H1 (cell line): ENCODE measurements at regions not wholly inside any gene's neighbourhood (a gene's known extent, or its start where the extent isn't known, plus 50 kb on each side); places are given as distances from the start of the nearest gene placed in this dataset.

Source experiments
- CTCF ChIA-PET: fragments of 300-600 bp; sonication (Branson Sonifier 250); formaldehyde crosslinking; loops from one replicate; lab custom pipeline; 2021; ENCODE audit not compliant: partially characterized antibody; lab: Charles Lee
- POLR2A ChIA-PET: fragments of 300-600 bp; sonication (Branson Sonifier 250); formaldehyde crosslinking; loops from one replicate; lab custom pipeline; 2021; ENCODE audit warnings: inconsistent platforms; ENCODE audit not compliant: partially characterized antibody; lab: Charles Lee
- DNase-seq, 2 experiments: peaks; one replicate each; pipeline versions ENCODE4 v3.0.0 to v3.0.0-alpha.2; 2010 to 2022; ENCODE audit warnings: low spot score in 2 of 2, low read depth in 1 of 2, mixed read lengths in 1 of 2
- FAIRE-seq: peaks from 2 replicates; lab custom pipeline; 2011; peaks lifted over from hg19 to GRCh38; lab: Jason Lieb, UNC
- H2AFZ ChIP-seq: 2 replicates; pipeline ENCODE4 v1.8.1; 2012; ENCODE audit warnings: low read length, inconsistent platforms
- H2AK5ac ChIP-seq: 2 replicates; pipeline ENCODE4 v1.6.1; 2013; ENCODE audit warnings: low read depth, low read length
- H2BK120ac ChIP-seq: replicated peaks from 2 replicates; pipeline ENCODE3; 2013; ENCODE audit warnings: low read depth, low read length, inconsistent platforms
- H2BK12ac ChIP-seq: 2 replicates; pipeline ENCODE4 v1.6.1; 2013; ENCODE audit warnings: low read depth, low read length
- H2BK15ac ChIP-seq: 2 replicates; pipeline ENCODE4 v1.6.1; 2013; ENCODE audit warnings: low read length
- H2BK20ac ChIP-seq: 2 replicates; pipeline ENCODE4 v1.6.1; 2013; ENCODE audit warnings: low read length
- H2BK5ac ChIP-seq: 2 replicates; pipeline ENCODE4 v1.6.1; 2013; ENCODE audit warnings: low read depth, low read length
- H3K14ac ChIP-seq: 2 replicates; pipeline ENCODE4 v1.6.1; 2013; ENCODE audit warnings: inconsistent platforms; ENCODE audit not compliant: insufficient read length
- H3K18ac ChIP-seq: 2 replicates; pipeline ENCODE4 v1.6.1; 2013; ENCODE audit warnings: low read length; ENCODE audit errors: extremely low read depth
- H3K23ac ChIP-seq: 2 replicates; pipeline ENCODE4 v1.6.1; 2013; ENCODE audit warnings: inconsistent platforms; ENCODE audit not compliant: insufficient read length
- H3K23me2 ChIP-seq: 2 replicates; pipeline ENCODE4 v1.6.1; 2013; ENCODE audit warnings: low read depth, low read length
- H3K27ac ChIP-seq: 2 replicates; pipeline ENCODE4 v1.6.1; 2011; ENCODE audit warnings: low read depth, low read length, inconsistent platforms
- H3K27me3 ChIP-seq, 4 experiments: replicated peaks in 1 of 4; 1 replicate in 1 of 4; 2 replicates in 3 of 4; pipeline versions ENCODE4 v1.6.1 to v1.8.1; 2011 to 2013; ENCODE audit warnings: low read length in 3 of 4, mild to moderate bottlenecking in 3 of 4, inconsistent platforms in 2 of 4, mixed read lengths in 2 of 4, moderate library complexity in 1 of 4; ENCODE audit not compliant: control insufficient read depth in 3 of 4, insufficient read depth in 3 of 4; ENCODE audit errors: extremely low read depth in 1 of 4
- H3K36me3 ChIP-seq, 4 experiments: 2 replicates each; pipeline versions ENCODE4 v1.6.1 to v1.8.1; 2011 to 2013; ENCODE audit warnings: mild to moderate bottlenecking in 4 of 4, low read length in 3 of 4, moderate library complexity in 2 of 4, control low read depth in 1 of 4, inconsistent platforms in 1 of 4; ENCODE audit not compliant: insufficient read depth in 4 of 4, control insufficient read depth in 2 of 4
- H3K4ac ChIP-seq: replicated peaks from 2 replicates; pipeline ENCODE3; 2013; ENCODE audit warnings: low read length, low read depth, mixed read lengths, inconsistent platforms; ENCODE audit not compliant: insufficient read length
- H3K4me1 ChIP-seq, 4 experiments: replicated peaks in 1 of 4; 1 replicate in 1 of 4; 2 replicates in 3 of 4; pipeline versions ENCODE4 v1.6.1 to v1.8.1; 2011 to 2013; ENCODE audit warnings: low read length in 3 of 4, inconsistent platforms in 2 of 4, mixed read lengths in 1 of 4; ENCODE audit not compliant: insufficient read depth in 4 of 4, control insufficient read depth in 3 of 4
- H3K4me2 ChIP-seq, 2 experiments: 2 replicates each; pipeline versions ENCODE4 v1.6.1 to v1.8.1; 2011 to 2013; ENCODE audit warnings: low read depth in 2 of 2, low read length in 2 of 2, control low read depth in 1 of 2, inconsistent platforms in 1 of 2, mild to moderate bottlenecking in 1 of 2; ENCODE audit not compliant: insufficient read depth in 1 of 2
- H3K4me3 ChIP-seq, 4 experiments: fragments of 200-600, 300-600 bp in 1 of 4; sonication (generic), shearing (Covaris generic), sonication (Bioruptor Twin) in 1 of 4; 2 replicates each; pipeline versions ENCODE4 v1.5.1 to v1.8.1; 2011 to 2016; ENCODE audit warnings: low read length in 4 of 4, low read depth in 3 of 4, control low read depth in 2 of 4, inconsistent platforms in 2 of 4, mild to moderate bottlenecking in 2 of 4, mixed read lengths in 1 of 4, moderate library complexity in 1 of 4; ENCODE audit not compliant: insufficient read depth in 2 of 4; ENCODE audit errors: extremely low read depth in 1 of 4
- H3K56ac ChIP-seq: replicated peaks from 2 replicates; pipeline ENCODE3; 2013; ENCODE audit warnings: low read depth, mild to moderate bottlenecking, mixed read lengths, low read length, inconsistent platforms; ENCODE audit not compliant: insufficient read length
- H3K79me1 ChIP-seq: 2 replicates; pipeline ENCODE4 v1.6.1; 2013; ENCODE audit warnings: low read depth, low read length, control low read depth
- H3K79me2 ChIP-seq, 2 experiments: 2 replicates each; pipeline versions ENCODE4 v1.6.1 to v1.8.1; 2012 to 2013; ENCODE audit warnings: low read length in 2 of 2, mild to moderate bottlenecking in 2 of 2, inconsistent platforms in 1 of 2; ENCODE audit not compliant: insufficient read depth in 2 of 2, control insufficient read depth in 1 of 2
- H3K9ac ChIP-seq, 4 experiments: replicated peaks in 1 of 4; 1 replicate in 1 of 4; 2 replicates in 3 of 4; pipeline versions ENCODE4 v1.6.1 to v1.8.1; 2011 to 2013; ENCODE audit warnings: low read depth in 3 of 4, low read length in 3 of 4, control low read depth in 2 of 4, mild to moderate bottlenecking in 2 of 4, moderate library complexity in 2 of 4, inconsistent platforms in 1 of 4; ENCODE audit errors: extremely low read depth in 1 of 4
- H3K9me3 ChIP-seq, 2 experiments: 2 replicates each; pipeline versions ENCODE4 v1.6.1 to v1.8.1; 2012 to 2013; ENCODE audit warnings: mild to moderate bottlenecking in 2 of 2, moderate library complexity in 2 of 2, control low read depth in 1 of 2, inconsistent platforms in 1 of 2, low read depth in 1 of 2, low read length in 1 of 2, mixed read lengths in 1 of 2; ENCODE audit not compliant: insufficient read depth in 2 of 2
- H4K20me1 ChIP-seq, 2 experiments: replicated peaks in 1 of 2; 2 replicates each; pipeline versions ENCODE3 to v1.8.1; 2011 to 2013; ENCODE audit warnings: inconsistent platforms in 2 of 2, low read length in 2 of 2, mild to moderate bottlenecking in 1 of 2; ENCODE audit not compliant: insufficient read depth in 2 of 2, control insufficient read depth in 1 of 2
- H4K5ac ChIP-seq: 2 replicates; pipeline ENCODE4 v1.6.1; 2013; ENCODE audit warnings: low read length, low read depth, mixed read lengths, inconsistent platforms; ENCODE audit not compliant: insufficient read length
- H4K8ac ChIP-seq: 2 replicates; pipeline ENCODE4 v1.8.0; 2013; ENCODE audit warnings: mild to moderate bottlenecking, moderate library complexity, low read length, inconsistent platforms; ENCODE audit not compliant: insufficient read depth; ENCODE audit errors: extremely low read depth
- H4K91ac ChIP-seq: replicated peaks from 2 replicates; pipeline ENCODE3; 2013; ENCODE audit warnings: low read length, mixed read lengths, inconsistent platforms; ENCODE audit not compliant: insufficient read length
- CHD2 ChIP-seq: IDR thresholded peaks from 2 replicates; pipeline ENCODE4 v1.6.1; 2012; ENCODE audit warnings: low read length, improper control_type of control experiment
- CTBP2 ChIP-seq: IDR thresholded peaks from 2 replicates; pipeline ENCODE4 v1.7.0; 2011; ENCODE audit warnings: borderline replicate concordance, mild to moderate bottlenecking, moderate library complexity, mixed read lengths, low read length; ENCODE audit not compliant: insufficient read depth, insufficient read length
- EZH2 ChIP-seq: fragments of 200-600 bp; sonication (generic); IDR thresholded peaks from 2 replicates; pipeline ENCODE4 v1.7.1; 2012; ENCODE audit warnings: low read depth, mild to moderate bottlenecking, moderate library complexity, low read length, inconsistent platforms; ENCODE audit not compliant: severe bottlenecking
- RBBP5 ChIP-seq: IDR thresholded peaks from 2 replicates; pipeline ENCODE4 v1.7.1; 2012; ENCODE audit warnings: low read depth, mild to moderate bottlenecking, inconsistent platforms, low read length, moderate library complexity, borderline replicate concordance
- YY1 ChIP-seq: IDR thresholded peaks from 2 replicates; pipeline ENCODE4 v1.6.1; 2011; ENCODE audit warnings: low read depth, mild to moderate bottlenecking, low read length

GRCh38 chr4:79175716-79176115 is 150.1 kb downstream of the NAA11 start:
- Histone ChIP-seq H3K9ac (no peak overlapping the region), H3K23me2 (no peaks in the 10 kb centered on the region), H3K4ac (no peak overlapping the region), H2BK12ac (no peak overlapping the region), H3K18ac (no peak overlapping the region), H2BK5ac (no peak overlapping the region), H3K27me3 (no peaks in the 10 kb centered on the region), H2BK120ac (no peak overlapping the region), H2BK20ac (no peak overlapping the region), H2BK15ac (no peak overlapping the region), H3K4me3 (no peak overlapping the region), H4K20me1 (no peaks in the 10 kb centered on the region), H3K4me1 (no peaks in the 10 kb centered on the region), H3K23ac (no peak overlapping the region), H2AK5ac (no peak overlapping the region), H4K8ac (no peak overlapping the region), H3K4me2 (no peak overlapping the region), H3K27ac (no peak overlapping the region), H3K79me1 (no peaks in the 10 kb centered on the region), H3K36me3 (no peaks in the 10 kb centered on the region), H2AFZ (no peak overlapping the region), H4K91ac (no peak overlapping the region), H3K79me2 (no peaks in the 10 kb centered on the region), H3K56ac (no peak overlapping the region), H4K5ac (no peak overlapping the region), H3K14ac (no peak overlapping the region), H3K9me3 (no peaks in the 10 kb centered on the region)
- CTCF ChIA-PET: no interaction called here
- TF ChIP-seq CTBP2 (no peak), RBBP5 (no peak), YY1 (no peak), EZH2 (no peak), CHD2 (no peak)
- FAIRE-seq (no peak), DNase-seq (no peak)
- POLR2A ChIA-PET: no interaction called here
